Muscle of back (tissue), 3 donors: ENCODE measurements at regions not wholly inside any gene's neighbourhood (a gene's known extent, or its start where the extent isn't known, plus 50 kb on each side); places are given as distances from the start of the nearest gene placed in this dataset.
"Not testable (repeated sequence)": the region's sequence is repeated elsewhere in the genome, so short reads cannot be mapped to it uniquely, and the experiment has no call there.

Experiments used
- DNase-seq, 3 donors: peaks; one replicate each; pipeline versions ENCODE4 v3.0.0 to v3.0.0-alpha.2; 2013

DNA sequence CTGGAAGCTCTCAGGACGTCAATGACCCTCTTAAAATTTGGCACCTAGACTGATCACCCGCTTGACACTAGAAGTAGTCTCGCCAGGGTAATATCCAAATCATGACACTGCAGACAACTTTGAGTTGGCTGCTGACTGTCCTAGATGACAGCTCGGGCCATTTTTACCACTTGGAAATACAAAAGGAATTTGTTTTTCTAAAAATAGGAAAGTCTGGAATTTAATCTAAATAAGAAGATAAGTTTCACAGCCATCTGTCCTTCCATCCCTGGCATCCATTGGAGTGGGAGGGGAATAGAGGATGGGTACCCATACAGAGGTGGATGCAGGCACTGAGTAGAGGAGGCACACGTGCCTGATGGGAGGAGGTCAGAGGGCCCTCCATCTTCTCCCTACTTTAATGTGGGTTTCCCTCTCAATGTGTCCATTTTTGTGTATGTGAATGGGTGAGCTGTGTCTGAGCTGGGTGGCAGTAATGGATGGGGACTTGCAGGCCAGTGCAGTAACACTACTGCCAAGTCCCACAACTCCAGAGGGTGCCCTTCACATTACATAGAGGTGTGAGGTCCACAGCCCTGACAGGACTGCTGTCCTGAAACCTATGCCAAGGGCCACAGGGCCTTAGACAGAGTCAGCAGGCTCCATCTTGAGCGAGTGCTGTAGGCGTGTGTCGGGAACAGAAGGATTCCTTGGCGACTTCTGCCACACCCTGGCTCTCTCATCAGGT is 104.8 kb upstream of the IPO9 start:
- no peak for DNase-seq

DNA sequence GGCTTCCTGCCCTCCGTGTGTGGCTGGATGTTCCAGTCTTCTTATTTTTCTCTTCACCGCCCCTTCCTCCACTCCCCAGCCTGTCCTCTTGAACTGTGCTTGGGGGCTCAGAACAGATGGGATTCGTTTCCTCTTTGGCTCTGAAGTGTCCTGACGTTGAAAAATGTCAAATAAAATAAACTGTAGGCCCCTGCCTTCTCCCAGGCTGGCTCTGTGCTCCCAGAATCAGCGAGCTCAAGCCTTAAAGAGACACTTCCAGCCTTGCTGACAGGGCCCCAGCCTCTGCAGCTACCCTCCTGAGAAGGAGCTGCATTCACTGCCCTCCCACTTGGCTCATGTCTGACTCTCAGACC is 104.2 kb upstream of the IPO9 start:
- DNase-seq, result peak in 1 of 3 donors; percentile 70

DNA sequence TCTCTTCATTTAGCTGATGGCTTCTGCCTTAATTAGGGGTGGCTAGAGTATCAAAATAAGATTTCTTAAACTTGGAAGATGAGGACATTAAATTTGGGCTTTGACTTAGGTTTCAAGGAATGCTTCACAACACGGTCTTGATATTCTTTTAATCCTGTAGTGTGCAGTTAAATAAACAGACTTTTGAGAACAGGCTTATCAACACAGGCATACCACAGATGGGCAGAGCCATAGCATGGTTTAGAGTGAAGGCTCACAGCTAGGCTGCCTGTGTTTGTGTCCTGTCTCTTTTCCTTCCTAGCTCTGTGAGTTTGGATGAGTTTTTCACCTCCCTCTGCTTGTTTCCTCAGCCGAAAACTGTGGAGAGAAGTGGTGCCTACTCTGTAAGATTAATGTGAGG is 102.3 kb upstream of the IPO9 start:
- DNase-seq, result no peak

DNA sequence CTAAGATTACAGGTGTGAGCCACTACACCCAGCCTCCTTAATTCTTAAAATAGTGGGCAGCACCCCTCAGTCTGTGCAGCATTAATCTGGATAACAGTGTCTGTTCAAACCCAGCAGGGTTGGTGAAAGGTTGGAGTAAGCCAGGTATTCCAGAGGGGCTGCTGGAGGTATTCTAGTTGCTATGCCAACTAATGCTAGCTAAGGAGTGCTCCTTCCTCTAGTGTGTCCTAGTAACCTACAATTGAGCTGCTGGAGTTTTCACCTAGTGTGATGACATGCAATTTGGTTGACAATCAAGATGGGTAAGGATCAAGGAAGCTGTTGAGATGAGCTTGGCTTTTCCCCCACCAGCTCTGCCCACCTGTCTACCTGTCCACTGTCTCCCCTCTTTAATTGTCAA is 100.2 kb upstream of the IPO9 start:
- DNase-seq, result no peak

DNA sequence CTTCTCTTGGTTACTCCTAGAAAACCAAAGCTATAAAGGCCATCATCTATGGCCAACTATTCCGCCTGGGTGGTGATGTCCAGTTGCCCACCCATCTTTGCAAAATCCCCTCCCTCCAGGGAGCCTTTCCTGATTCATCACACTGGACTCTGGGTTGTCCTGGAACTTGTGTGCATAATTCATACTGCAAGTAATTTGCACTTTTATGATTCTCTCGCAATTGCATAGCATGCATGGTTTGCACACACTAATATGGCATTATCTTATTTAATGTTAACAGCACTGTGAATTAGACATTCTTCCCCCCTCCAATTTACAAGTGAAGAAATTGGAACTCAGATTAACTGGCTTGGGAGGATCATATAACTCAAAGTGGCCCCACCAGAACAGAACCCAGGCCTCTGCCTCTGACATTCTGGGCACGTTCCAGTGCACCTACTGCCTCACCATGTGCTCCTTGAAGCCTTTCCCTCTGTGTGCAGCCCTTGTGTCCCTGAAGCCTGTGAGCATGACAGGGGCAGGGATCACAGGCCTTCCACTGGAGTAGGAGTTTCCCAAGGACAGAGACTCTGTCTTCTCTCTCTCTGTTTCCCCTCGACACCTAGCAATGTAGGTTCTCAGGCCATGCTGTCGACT is 98.9 kb upstream of the IPO9 start:
- DNase-seq, result peak in 1 of 3 donors; percentile 1

DNA sequence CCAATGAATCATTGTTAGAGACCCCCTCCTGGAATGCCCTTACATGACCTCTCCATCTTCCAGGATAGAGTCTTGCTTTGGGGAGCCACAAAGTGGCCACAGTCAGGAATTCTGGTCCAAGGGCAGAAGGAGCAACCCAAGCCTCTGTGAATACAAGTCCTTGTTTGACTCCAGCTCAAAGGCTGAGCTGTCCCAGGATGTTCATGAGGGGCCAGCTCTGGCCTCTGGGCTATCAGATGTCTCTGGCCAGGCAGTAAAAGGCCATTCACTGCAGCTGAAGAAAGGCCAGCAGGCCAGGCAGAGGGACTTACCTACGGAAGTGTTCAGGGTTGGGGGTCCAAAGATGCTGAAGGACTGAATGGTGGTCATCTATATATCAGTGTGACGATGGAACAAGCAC is 98.3 kb upstream of the IPO9 start:
- no peak for DNase-seq

DNA sequence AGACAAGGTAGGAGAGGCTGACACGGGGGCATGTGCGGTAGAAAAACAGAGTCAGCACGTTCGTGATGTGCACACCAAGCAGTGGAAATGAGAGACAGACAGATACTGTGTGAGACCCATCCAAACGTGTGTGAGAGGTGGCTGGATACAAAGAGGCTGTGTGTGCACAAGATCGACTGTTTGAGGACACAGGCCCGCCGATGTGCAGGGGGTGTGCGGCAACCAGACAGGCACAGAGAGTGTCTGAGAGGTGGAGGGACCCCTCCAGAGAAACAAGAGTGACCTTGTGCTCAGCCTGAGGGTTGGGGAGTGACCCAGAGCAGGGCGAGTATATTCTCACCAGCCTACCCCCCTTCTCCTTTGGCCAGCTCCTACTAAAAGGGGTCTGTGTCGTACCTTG is 97.8 kb upstream of the IPO9 start:
- DNase-seq, result no peak

DNA sequence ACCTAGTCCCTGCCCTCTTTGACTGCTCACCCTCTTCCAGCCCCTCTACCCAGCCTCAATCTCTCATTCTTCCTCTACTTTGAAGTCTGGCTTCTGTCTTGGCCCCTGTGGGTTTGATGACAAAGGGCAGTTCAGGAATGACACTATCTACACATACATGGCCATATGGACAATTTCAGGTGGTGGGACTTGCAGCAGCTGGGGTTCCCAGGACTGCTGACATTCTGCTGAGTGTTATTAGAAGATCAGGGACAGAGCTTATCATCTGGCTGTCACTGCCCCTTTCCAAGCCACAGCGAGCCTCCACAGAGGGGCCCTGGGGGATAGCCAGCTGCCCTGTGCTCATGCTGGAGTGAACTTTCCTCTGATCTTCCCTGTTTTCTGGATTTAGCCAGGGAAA is 97.4 kb upstream of the IPO9 start:
- DNase-seq, result no peak

DNA sequence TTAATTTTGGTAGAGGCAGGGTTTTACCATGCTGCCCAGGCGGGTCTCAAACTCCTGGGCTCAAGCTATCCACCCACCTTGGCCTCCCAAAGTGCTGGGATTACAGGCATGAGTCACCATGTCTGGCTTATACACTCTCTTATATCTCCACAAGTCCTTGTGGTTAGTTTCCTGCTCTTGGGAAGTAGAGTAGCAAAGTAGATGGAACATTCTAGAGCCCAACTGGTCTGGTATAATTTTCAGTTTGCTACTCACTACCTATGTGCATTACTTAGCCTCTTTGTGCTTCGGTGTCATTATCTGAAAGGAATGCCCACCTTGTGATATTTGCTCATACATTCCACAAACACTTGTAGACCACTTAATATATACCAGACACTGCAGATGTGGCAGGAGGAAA is 96.6 kb upstream of the IPO9 start:
- DNase-seq, result no peak

DNA sequence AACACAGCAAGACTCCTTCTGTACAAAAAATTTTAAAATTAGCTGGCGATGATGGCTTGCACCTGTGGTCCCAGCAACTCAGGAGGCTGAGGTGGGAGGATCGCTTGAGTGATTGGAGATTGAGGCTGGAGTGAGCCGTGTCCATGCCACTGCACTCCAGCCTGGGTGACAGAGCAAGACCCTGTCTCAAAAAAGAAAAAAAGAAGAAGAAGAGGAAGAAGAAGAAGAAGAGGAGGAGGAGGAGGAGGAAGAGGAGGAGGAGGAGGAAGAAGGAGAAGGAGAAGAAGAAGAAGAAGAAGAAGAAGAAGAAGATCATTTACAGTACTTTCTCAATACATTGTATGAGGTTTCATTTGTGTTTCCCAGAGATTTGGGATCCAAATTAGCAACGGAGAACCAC is 94.7 kb upstream of the IPO9 start:
- DNase-seq, result not testable (repeated sequence)

DNA sequence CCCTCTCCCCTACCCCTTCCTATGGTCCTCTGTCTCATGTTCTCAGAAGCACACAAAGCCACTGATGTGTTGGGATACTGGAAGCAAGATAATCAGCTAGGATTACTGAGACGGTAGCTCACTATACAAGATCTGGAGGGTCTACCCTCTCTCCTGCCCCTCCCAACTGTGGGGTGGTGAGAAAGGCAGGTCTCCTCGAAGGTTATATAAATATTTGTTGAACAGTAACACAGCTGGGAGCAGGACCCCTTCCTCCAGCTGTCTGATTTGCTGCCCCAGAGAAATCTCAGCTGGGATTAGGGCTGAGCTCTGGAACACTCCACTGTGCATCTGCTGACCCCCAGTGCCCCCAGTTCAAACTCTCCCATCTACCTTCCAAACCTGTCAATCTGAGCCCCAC is 94.2 kb upstream of the IPO9 start:
- DNase-seq, result no peak

DNA sequence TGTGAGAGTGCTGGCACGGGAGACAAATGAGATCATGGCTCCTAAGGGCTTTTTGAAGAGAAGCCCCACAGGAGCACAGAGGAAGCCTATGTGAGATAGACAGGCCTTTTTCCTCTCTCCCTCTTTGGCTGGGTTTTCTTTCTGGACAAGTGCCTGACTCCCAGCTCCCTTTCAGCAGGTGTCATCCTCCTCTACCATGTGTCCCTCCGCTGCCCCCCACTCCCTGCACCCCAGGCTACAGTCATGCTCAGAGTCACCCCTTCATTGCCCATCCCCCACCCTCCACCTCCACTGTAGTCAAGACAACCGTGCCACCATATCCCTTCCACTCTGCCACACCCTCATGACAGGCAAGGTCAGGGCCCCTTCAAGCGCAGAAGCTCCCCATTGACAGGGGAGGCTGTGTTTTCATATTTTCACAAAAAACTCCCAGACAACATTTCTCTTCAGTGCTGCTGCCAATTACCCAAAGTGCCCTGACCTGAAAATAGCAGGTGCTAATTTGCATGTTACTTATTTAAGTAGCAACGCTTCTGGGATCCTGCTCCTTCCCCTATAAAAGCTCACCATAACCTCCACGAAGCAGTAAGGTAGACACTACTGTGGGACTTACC is 92.1 kb upstream of the IPO9 start:
- peak in 1 of 3 donors; percentile 46 for DNase-seq

DNA sequence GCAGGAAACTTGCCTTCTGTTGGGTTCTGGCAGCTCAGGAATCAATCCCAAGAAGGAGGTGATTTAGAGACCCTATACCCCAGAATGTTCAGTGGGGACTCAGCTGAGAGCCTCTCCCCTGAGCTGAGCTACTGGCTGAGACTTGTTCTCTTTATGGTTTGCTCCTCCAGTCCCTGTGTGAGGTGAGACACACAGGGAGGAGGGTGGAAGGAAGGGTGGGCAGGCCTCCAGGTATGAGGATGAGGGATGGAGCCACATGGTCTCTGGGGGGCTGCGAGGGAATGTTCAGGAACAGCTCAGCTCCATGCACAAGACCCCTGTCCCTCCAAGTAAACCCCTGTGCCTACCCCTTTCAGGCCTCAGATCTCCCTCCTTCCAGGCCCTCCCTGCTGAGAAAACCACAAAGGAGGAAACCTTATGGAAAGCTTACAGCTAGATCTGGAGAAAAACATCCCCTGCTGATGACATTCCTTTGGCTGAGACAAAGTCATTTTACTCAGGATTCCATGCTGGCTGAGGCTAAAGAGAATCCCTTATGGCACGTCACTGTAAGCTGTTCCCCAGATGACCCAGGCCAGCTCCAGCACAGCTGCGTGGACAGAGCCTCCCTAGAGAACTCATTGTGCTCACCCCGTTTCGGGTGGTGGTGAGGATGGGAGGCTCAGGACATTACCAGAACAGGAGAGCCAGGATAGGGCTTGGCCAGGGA is 91.5 kb upstream of the IPO9 start:
- DNase-seq, result peak; percentile 69 to 91 (median 84)

DNA sequence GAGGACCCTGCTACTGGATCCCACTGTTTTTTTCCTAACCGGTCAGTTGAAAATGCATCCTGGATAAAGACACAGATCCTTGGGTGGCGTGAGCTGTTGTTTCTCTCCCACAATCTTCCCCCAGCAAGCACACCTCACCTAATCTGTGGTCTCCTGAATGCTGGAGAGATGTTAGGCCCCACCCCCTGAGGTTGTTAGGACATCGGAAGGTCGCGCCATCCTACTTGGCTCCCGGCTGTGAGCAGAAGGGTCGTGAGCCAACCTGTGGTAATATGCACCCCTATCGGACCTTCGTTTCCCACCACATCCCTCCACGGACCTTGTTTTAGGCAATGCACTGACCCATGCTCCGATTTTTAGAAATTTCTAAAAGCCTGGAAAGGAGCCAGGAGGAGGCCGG is 89.9 kb upstream of the IPO9 start:
- no peak for DNase-seq

DNA sequence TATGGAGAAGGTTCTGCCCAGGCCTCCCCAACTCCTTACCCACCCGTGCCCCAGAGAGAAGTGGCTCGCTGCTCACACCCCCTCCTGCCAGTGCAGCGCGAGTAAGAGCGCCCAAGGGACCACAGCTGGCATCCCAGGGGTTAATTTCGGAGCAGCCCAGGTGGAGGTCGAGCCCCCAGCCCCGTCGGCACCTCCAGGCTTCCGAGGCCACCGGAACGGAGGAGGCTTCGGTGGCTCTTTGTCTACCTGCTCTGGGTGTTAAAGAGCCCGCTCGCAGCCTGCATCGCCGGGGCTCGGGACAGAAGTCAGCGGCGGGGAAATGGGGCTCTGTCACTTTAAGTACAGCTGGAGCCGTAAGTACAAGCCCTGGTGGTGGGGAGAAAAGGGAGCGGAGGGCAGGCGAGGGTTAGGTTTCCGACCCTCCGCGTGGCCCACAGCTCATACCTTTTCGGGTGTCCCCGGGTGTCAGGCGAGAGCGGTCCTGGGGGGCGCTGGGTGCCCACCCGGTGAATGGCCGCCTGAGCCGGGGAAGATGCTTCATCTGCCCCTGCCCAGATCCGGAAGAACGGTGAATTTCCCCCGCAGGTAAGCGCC is 89.4 kb upstream of the IPO9 start:
- DNase-seq, result peak in 2 of 3 donors; percentile 36 to 80

DNA sequence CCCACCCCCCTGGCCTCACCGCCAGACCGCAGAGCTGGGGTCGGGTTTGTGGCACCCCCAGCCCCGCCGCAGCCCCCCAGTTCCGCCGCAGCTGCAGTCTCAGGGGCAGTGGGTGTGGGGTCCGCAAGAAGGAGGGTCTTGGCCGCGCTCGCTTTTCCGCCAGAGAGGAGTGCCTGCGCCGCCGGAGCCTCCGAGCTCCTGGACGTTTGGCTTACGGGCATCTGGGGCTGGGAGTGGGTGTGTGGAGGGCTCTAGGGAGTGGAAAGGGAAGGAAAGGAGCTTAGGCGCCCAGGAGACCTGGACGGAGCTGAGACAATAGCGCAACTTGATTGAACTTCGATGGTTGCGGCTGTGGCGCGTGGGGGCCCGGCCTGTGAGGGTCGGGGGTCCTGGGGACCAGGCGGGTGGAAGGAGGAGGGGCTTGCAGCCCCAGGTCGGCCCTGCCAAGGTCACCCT is 88.8 kb upstream of the IPO9 start:
- no peak for DNase-seq

DNA sequence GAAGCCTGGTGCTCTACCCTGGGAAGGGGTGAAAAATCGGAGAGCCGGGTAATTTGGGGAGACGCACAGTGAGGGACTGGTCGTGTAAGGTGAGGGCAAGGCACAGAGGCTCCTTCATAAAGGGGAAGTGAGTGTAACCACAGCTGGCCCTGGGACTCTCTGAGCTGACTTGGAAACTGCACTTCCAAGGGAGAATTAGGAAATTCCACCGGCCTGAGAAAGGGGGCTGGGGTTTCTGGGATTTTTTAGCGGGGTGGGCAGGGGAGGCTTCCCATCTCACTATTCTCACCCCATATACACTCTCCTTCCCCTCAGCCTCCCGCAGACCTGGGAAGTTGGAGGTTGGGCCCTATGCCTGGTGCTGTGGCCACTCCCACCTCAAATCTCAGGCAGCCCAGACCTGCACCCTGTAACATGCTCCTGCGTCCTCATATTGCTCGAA is 88.3 kb upstream of the IPO9 start:
- DNase-seq, result no peak

DNA sequence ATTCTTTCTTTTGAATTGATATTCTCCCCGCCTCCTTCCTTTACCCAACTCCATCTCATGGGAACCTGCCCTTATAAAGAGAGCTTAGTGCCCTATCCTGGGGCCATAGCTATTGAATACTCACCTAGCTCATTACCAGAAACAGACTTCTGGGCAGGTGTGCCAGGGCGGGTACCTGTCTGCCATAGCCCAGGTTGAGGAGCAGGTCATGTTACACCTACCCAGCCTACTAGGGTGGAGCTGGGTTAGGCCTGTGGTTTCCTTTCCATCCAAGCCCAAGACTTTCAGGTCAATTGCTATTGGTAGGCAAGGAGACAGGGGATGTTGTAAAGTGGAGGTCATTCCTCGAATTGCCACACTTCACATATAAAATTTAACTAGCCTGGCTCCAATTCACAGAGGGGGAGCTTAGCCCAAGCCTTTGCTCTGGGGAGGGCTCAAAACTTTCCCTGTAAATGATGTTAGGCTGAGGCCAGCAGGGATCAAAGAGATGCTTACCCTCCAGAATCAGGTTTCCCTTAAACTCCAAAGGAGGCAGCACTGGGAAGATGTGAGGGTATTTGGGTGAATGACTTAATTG is 87.1 kb upstream of the IPO9 start:
- DNase-seq, result no peak

DNA sequence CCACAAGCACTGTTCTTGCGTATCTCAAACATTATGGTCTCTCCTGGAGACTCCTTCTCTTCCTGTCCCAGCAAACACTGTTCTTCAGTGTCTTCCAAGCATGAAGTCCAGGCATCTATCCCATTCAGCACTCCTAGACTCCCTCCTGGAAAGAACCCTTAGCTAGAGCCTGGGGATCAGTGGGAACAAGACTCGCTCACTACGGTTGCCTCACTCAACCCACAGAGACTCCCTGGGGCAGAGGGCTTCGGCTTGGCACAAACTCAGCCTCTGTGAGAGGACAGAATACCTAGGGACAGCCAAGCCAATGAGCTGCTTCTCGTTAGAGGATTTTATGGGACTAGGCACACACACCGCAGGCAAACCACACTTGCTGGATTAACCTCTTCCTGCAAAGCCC is 86.5 kb upstream of the IPO9 start:
- DNase-seq, result no peak

DNA sequence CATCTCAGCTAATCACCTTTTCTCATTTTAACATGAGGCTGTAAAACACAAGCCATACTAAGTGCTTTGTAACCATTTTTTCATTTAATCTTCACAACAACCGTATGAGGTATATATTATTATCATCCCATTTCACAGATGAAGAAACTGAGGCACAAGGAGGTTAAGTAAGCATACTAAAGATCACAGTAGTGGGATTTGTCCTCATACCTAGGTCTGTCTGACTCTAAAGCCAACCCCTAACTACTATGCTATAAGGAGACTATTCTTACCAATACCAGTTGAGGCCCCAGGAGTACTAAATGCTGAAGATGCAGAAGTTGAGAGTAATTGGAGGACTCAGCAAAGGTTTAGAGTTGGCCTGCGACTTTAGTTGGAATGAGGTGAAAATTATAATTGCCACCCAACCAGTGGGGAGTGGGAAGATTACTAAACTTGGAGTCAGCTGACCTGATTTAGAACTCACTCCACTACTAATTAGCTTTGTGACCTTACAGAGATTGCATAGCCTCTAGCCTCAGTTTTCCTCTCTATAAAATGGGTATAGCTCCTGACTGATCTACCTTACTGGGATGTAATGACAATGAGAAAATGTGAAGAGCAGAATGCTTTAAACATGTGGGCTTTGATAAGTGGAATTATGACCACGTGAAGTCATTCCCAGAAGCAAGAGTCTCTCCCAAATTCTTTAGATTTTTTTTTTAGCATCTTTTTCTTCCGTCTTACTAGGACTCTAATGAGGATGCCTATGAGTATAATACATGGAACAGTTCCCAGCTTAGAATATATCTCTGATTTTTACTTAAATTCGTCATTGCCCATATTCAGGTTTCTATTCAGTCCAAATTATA is 85.8 kb upstream of the IPO9 start:
- DNase-seq, result no peak

DNA sequence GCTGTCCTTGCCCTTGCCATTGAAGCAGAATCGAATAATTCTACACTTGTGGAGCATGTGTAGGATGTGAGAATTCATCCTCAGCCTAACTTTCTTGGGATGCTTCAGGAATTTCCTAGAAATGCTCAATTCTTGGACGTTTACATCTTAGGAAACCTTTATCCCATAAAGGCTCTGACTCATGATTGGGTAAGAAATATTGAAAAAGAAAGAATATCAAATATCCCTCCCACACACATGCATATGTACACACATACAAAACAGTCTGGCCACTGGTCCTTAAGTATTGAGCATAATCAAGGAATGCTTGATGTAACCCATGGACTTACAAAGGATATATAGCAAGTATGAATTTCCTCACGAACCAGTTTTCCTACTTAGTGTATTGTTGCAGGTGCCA is 83.9 kb upstream of the IPO9 start:
- no peak for DNase-seq
